OCI-LY1 (cell line): ENCODE measurements at regions not wholly inside any gene's neighbourhood (a gene's known extent, or its start where the extent isn't known, plus 50 kb on each side); places are given as distances from the start of the nearest gene placed in this dataset.
"Not testable (repeated sequence)": the region's sequence is repeated elsewhere in the genome, so short reads cannot be mapped to it uniquely, and the experiment has no call there.

Experiments
- H2AFZ ChIP-seq: fragments of 200-600 bp; sonication (generic), shearing (Covaris generic); 2 replicates; pipeline ENCODE4 v1.6.0; 2014; ENCODE audit warnings: antibody characterized with exemption, mild to moderate bottlenecking, low read length
- H3F3A ChIP-seq: fragments of 200-600 bp; sonication (generic), shearing (Covaris generic); 2 replicates; pipeline ENCODE4 v1.6.0; 2014; ENCODE audit warnings: mild to moderate bottlenecking, antibody characterized with exemption, low read length, moderate library complexity; ENCODE audit not compliant: insufficient read depth
- H3K27ac ChIP-seq: fragments of 200-600 bp; sonication (generic); 2 replicates; pipeline ENCODE4 v1.5.1; 2014; ENCODE audit warnings: low read length, mixed run types, mild to moderate bottlenecking, low read depth; ENCODE audit not compliant: poor library complexity, severe bottlenecking
- H3K27me3 ChIP-seq: fragments of 200-600 bp; sonication (generic); 2 replicates; pipeline ENCODE4 v1.6.0; 2014; ENCODE audit warnings: antibody characterized with exemption, mild to moderate bottlenecking, low read length, moderate library complexity; ENCODE audit not compliant: insufficient read depth
- H3K36me3 ChIP-seq: fragments of 200-600 bp; sonication (generic); 2 replicates; pipeline ENCODE4 v1.6.1; 2014; ENCODE audit warnings: mild to moderate bottlenecking, antibody characterized with exemption, low read length, moderate library complexity, mixed read lengths; ENCODE audit not compliant: insufficient read depth
- H3K4me1 ChIP-seq: fragments of 200-600 bp; sonication (generic); 2 replicates; pipeline ENCODE4 v1.5.1; 2014; ENCODE audit warnings: mild to moderate bottlenecking, low read length, moderate library complexity; ENCODE audit not compliant: insufficient read depth, severe bottlenecking
- H3K4me2 ChIP-seq: fragments of 200-600 bp; sonication (generic), shearing (Covaris generic); 2 replicates; pipeline ENCODE4 v1.6.1; 2014; ENCODE audit warnings: low read length
- H3K4me3 ChIP-seq: fragments of 200-600 bp; sonication (generic); 2 replicates; pipeline ENCODE4 v1.5.1; 2014; ENCODE audit warnings: low read length, low read depth, mild to moderate bottlenecking, mixed read lengths; ENCODE audit not compliant: poor library complexity, severe bottlenecking
- H3K79me2 ChIP-seq: fragments of 200-600 bp; shearing (Covaris generic); 2 replicates; pipeline ENCODE4 v1.6.1; 2016; ENCODE audit warnings: mixed run types, low read length, mixed read lengths; ENCODE audit not compliant: insufficient read depth
- H3K9ac ChIP-seq: fragments of 200-600 bp; sonication (generic), shearing (Covaris generic); 2 replicates; pipeline ENCODE4 v1.6.1; 2014; ENCODE audit warnings: mild to moderate bottlenecking, low read length, mixed read lengths
- H3K9me2 ChIP-seq: fragments of 200-600 bp; sonication (generic), shearing (Covaris generic); 2 replicates; pipeline ENCODE4 v1.6.1; 2014; ENCODE audit warnings: low read depth, mild to moderate bottlenecking, low read length, mixed read lengths
- H3K9me3 ChIP-seq: fragments of 200-600 bp; shearing (Covaris generic); 2 replicates; pipeline ENCODE4 v1.6.1; 2014; ENCODE audit warnings: low read length, mixed read lengths
- H4K20me1 ChIP-seq: fragments of 200-600 bp; sonication (generic), shearing (Covaris generic); 2 replicates; pipeline ENCODE4 v1.6.0; 2016; ENCODE audit warnings: mild to moderate bottlenecking, low read length; ENCODE audit not compliant: insufficient read depth
- EZH2 ChIP-seq: fragments of 200-600 bp; sonication (generic), shearing (Covaris generic); IDR thresholded peaks from 2 replicates; pipeline ENCODE4 v1.8.0; 2017; ENCODE audit warnings: borderline replicate concordance, mixed run types, mild to moderate bottlenecking, antibody characterized with exemption, low read length, moderate library complexity, mixed read lengths
- TF ChIP-seq, protein P1 (sequence below): fragments of 200-600 bp; sonication (generic), shearing (Covaris generic); IDR thresholded peaks from 2 replicates; pipeline ENCODE4 v1.5.1; 2017; ENCODE audit warnings: mild to moderate bottlenecking, antibody characterized with exemption, low read length, moderate library complexity, mixed read lengths

DNA sequence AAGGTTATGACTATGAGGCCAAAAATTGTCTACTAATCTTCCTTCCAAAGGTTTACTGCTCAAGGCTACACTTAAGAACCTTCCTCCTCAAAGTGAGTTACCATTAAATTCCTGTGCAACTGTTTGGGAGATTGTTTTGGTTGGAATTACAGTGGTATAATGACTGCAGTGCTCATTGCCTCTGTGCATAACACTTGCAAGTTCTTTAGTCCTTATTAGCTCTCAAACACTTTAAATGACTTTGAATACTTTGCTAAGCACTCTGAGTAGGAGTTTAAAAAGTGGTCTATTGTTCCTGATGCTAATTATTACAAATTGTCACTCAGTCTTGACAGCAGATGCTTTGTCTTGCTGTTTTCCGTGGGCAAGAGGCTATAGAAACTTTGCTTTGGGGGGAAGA, 422.8 kb upstream of the PABPC4L start:
- H3K4me1 ChIP-seq = peaks cover 21% of the 10 kb centered on the region
- no peaks in the 10 kb centered on the region for H3K9me2 ChIP-seq
- no peaks in the 10 kb centered on the region for H3F3A ChIP-seq
- H3K27me3 ChIP-seq = no peaks in the 10 kb centered on the region
- no peaks in the 10 kb centered on the region for H4K20me1 ChIP-seq
- no peak for TF ChIP-seq EZH2
- TF ChIP-seq, protein P1, sequence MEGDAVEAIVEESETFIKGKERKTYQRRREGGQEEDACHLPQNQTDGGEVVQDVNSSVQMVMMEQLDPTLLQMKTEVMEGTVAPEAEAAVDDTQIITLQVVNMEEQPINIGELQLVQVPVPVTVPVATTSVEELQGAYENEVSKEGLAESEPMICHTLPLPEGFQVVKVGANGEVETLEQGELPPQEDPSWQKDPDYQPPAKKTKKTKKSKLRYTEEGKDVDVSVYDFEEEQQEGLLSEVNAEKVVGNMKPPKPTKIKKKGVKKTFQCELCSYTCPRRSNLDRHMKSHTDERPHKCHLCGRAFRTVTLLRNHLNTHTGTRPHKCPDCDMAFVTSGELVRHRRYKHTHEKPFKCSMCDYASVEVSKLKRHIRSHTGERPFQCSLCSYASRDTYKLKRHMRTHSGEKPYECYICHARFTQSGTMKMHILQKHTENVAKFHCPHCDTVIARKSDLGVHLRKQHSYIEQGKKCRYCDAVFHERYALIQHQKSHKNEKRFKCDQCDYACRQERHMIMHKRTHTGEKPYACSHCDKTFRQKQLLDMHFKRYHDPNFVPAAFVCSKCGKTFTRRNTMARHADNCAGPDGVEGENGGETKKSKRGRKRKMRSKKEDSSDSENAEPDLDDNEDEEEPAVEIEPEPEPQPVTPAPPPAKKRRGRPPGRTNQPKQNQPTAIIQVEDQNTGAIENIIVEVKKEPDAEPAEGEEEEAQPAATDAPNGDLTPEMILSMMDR = no peak
- no peak overlapping the region for H3K9ac ChIP-seq
- H3K79me2 ChIP-seq = no peaks in the 10 kb centered on the region
- H3K9me3 ChIP-seq = no peaks in the 10 kb centered on the region
- no peaks in the 10 kb centered on the region for H3K36me3 ChIP-seq
- no peak overlapping the region for H2AFZ ChIP-seq
- no peak overlapping the region for H3K4me2 ChIP-seq
- H3K4me3 ChIP-seq = no peak overlapping the region
- no peak overlapping the region for H3K27ac ChIP-seq

- H3K9ac ChIP-seq, H3K36me3 ChIP-seq, H3K9me3 ChIP-seq, H3K79me2 ChIP-seq, H3K9me2 ChIP-seq, H3F3A ChIP-seq, H3K27me3 ChIP-seq, H3K4me3 ChIP-seq, H4K20me1 ChIP-seq, H2AFZ ChIP-seq: not testable (repeated sequence)
- peak overlapping the region; percentile 35 for H3K27ac ChIP-seq
- H3K4me1 ChIP-seq = peaks cover 21% of the 10 kb centered on the region
- H3K4me2 ChIP-seq = peak overlapping the region; percentile 19; the same call in 1 of the 2 replicates
Measured at GRCh38 chr4:134622626-134623575, 421.3 kb upstream of the PABPC4L start.

GRCh38 chr4:134622199-134622598, 420.6 kb upstream of the PABPC4L start:
- H2AFZ ChIP-seq = peak overlapping the region; percentile 94; the same call in 1 of the 2 replicates
- no peak overlapping the region for H3K4me3 ChIP-seq
- H4K20me1 ChIP-seq = no peaks in the 10 kb centered on the region
- H3K9me3 ChIP-seq = no peaks in the 10 kb centered on the region
- H3K27ac ChIP-seq = peak overlapping the region; percentile 35
- H3K79me2 ChIP-seq = no peaks in the 10 kb centered on the region
- peaks cover 18% of the 10 kb centered on the region for H3K4me1 ChIP-seq
- no peak overlapping the region for H3K9ac ChIP-seq
- no peak overlapping the region; the same call in 1 of the 2 replicates for H3K4me2 ChIP-seq
- no peaks in the 10 kb centered on the region for H3K9me2 ChIP-seq
- no peaks in the 10 kb centered on the region for H3K36me3 ChIP-seq
- H3F3A ChIP-seq = no peaks in the 10 kb centered on the region
- H3K27me3 ChIP-seq = no peaks in the 10 kb centered on the region
- TF ChIP-seq, protein P1 = no peak

GRCh38 chr4:134621715-134622114, 420.1 kb upstream of the PABPC4L start:
- H3K27me3 ChIP-seq, H3K9ac ChIP-seq, H3K9me2 ChIP-seq, H3K79me2 ChIP-seq, H3K36me3 ChIP-seq, H3K4me2 ChIP-seq, H4K20me1 ChIP-seq, H3K9me3 ChIP-seq, H3K4me3 ChIP-seq, H3F3A ChIP-seq: not testable (repeated sequence)
- Histone ChIP-seq H3K4me1 (peaks cover 16% of the 10 kb centered on the region), H3K27ac (peak overlapping the region; percentile 35), H2AFZ (peak overlapping the region; percentile 94; the same call in 1 of the 2 replicates)
